Lower leg skin (tissue), 3 donors: ENCODE measurements at regions not wholly inside any gene's neighbourhood (a gene's known extent, or its start where the extent isn't known, plus 50 kb on each side); places are given as distances from the start of the nearest gene placed in this dataset.

Experiments used
- POLR2A ChIP-seq, 2 donors: fragments of 450-650 bp; IDR thresholded peaks; one replicate each; pipeline ENCODE4 v1.6.1; 2016 to 2017; ENCODE audit warnings: antibody characterized with exemption in 2 of 2, mild to moderate bottlenecking in 1 of 2, moderate library complexity in 1 of 2
- TF ChIP-seq, protein P1 (sequence below), 3 donors: fragments of 450-650 bp; IDR thresholded peaks; one replicate each; pipeline ENCODE4 v1.5.1; 2016; ENCODE audit warnings: antibody characterized with exemption in 3 of 3, mild to moderate bottlenecking in 3 of 3, moderate library complexity in 2 of 3

DNA sequence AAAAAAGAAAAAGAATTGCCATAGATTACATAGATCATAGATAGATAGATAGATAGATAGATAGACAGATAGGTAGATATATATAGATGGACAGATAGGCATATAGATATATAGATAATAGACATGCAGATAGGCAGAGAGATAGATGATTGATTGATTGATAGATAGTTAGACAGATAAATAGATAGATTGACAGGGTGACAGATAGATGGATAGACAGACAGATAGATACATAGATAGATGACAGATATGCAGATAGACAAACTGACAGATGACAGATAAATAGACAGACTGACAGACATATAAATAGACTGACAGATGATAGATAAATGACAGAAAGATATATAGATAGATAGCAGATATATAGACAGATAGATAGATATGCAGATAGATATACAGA is 474.0 kb downstream of the IRS2 start:
- TF ChIP-seq, protein P1, sequence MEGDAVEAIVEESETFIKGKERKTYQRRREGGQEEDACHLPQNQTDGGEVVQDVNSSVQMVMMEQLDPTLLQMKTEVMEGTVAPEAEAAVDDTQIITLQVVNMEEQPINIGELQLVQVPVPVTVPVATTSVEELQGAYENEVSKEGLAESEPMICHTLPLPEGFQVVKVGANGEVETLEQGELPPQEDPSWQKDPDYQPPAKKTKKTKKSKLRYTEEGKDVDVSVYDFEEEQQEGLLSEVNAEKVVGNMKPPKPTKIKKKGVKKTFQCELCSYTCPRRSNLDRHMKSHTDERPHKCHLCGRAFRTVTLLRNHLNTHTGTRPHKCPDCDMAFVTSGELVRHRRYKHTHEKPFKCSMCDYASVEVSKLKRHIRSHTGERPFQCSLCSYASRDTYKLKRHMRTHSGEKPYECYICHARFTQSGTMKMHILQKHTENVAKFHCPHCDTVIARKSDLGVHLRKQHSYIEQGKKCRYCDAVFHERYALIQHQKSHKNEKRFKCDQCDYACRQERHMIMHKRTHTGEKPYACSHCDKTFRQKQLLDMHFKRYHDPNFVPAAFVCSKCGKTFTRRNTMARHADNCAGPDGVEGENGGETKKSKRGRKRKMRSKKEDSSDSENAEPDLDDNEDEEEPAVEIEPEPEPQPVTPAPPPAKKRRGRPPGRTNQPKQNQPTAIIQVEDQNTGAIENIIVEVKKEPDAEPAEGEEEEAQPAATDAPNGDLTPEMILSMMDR (IDR thresholded peaks at IDR 0.05) = no peak
- TF ChIP-seq POLR2A (IDR thresholded peaks at IDR 0.05) = no peak
